ENCODE measurements at regions not wholly inside any gene's neighbourhood (a gene's known extent, or its start where the extent isn't known, plus 50 kb on each side); places are given as distances from the start of the nearest gene placed in this dataset.

GRCh38 chr11:70763606-70764005 is 365.3 kb downstream of the CTTN start:
- TF ChIP-seq POLR2A (IDR thresholded peaks at IDR 0.05; ENCODE audit: low read depth, low read length), result no peak
- DNase-seq (ENCODE audit: insufficient read length, low spot score) (no peak), FAIRE-seq (no peak)

GRCh38 chr11:70764356-70764905 is 366.1 kb downstream of the CTTN start:
- no peak for TF ChIP-seq POLR2A (IDR thresholded peaks at IDR 0.05; ENCODE audit: low read depth, low read length)
- no peak for DNase-seq (ENCODE audit: insufficient read length, low spot score)
- no peak for FAIRE-seq

DNA sequence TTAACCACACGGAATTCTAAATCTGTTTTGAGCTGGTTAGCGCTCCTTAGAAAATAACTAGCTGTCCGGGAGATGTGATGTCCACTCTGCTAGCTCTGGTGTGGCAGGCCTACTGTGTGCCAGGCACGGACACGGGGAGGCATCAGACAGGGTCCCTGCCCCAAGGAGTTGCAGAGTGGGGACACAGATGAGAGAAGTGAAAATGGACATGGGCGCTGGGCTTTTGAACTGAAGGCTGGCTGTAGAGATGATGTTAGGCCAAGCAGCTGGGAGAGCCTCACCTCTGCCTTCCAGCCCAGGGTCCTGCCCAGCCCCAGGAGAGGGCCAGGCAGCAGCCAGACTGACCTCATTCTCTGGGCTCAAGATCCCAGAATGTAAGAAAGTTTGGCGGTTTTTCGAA is 368.6 kb downstream of the CTTN start:
- no peak for FAIRE-seq

GRCh38 chr11:70768346-70769095 is 370.2 kb downstream of the CTTN start:
- no peak for TF ChIP-seq POLR2A (IDR thresholded peaks at IDR 0.05; ENCODE audit: low read depth, low read length)

More for the DNA sequence above, 368.6 kb downstream of the CTTN start:
- DNase-seq (ENCODE audit: insufficient read length, low spot score), result no peak
- no peak for TF ChIP-seq POLR2A (IDR thresholded peaks at IDR 0.05; ENCODE audit: low read depth, low read length)

GRCh38 chr11:70769106-70769505 is 370.8 kb downstream of the CTTN start:
- no peak for FAIRE-seq
- no peak for DNase-seq (ENCODE audit: insufficient read length, low spot score)
- no peak for TF ChIP-seq POLR2A (IDR thresholded peaks at IDR 0.05; ENCODE audit: low read depth, low read length)

More at GRCh38 chr11:70768346-70769095, 370.2 kb downstream of the CTTN start:
- DNase-seq (ENCODE audit: insufficient read length, low spot score), result no peak
- no peak for FAIRE-seq

- no peak for TF ChIP-seq POLR2A (IDR thresholded peaks at IDR 0.05; ENCODE audit: low read depth, low read length)
- FAIRE-seq, result no peak
- DNase-seq (ENCODE audit: insufficient read length, low spot score), result no peak
Observed at GRCh38 chr11:70769521-70769920, 371.2 kb downstream of the CTTN start.

- TF ChIP-seq POLR2A (IDR thresholded peaks at IDR 0.05; ENCODE audit: low read depth, low read length), result no peak
- FAIRE-seq, result no peak
- DNase-seq (ENCODE audit: insufficient read length, low spot score), result no peak
Observed at GRCh38 chr11:70771099-70771885, 373.0 kb downstream of the CTTN start.

- no peak for TF ChIP-seq POLR2A (IDR thresholded peaks at IDR 0.05; ENCODE audit: low read depth, low read length)
- DNase-seq (ENCODE audit: insufficient read length, low spot score), result no peak
- no peak for FAIRE-seq
Observed at GRCh38 chr11:70772950-70773349, 374.6 kb downstream of the CTTN start.

DNA sequence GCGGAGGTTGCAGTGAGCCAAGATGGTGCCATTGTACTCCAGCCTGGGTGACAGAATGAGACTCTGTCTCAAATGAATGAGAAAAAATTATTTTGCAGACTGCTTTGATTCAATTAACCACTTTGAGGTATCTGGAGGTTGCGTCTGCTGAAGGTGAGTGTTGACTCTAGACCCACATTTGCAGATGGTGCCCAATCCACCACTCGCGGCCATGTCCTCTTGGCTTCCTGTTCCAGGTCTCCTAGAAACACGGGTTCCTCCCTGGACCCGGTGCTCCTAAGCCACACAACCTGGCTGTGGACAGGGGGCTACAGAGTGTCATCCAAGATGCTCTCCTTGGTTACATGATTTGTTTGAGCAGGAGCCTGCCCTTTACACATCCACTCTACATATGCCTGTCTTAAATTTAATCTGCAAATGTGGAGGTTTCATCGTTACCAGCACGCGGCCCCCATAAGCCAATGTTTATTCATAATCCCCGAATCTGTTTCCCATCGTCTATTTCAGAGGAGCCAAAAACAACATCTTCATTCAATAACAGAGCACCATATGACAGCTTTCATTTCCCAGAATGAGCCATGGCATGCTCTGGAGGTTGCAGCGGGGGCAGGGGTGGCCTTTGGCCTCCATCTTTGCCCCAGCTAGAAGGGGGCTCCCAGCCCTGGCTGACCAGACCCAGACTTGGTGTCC is 377.2 kb downstream of the CTTN start:
- no peak for FAIRE-seq
- TF ChIP-seq POLR2A (IDR thresholded peaks at IDR 0.05; ENCODE audit: low read depth, low read length), result no peak
- DNase-seq (ENCODE audit: insufficient read length, low spot score), result no peak

GRCh38 chr11:70776914-70777532 is 378.7 kb downstream of the CTTN start:
- DNase-seq (ENCODE audit: insufficient read length, low spot score) (no peak), FAIRE-seq (no peak)
- TF ChIP-seq POLR2A (IDR thresholded peaks at IDR 0.05; ENCODE audit: low read depth, low read length), result no peak

DNA sequence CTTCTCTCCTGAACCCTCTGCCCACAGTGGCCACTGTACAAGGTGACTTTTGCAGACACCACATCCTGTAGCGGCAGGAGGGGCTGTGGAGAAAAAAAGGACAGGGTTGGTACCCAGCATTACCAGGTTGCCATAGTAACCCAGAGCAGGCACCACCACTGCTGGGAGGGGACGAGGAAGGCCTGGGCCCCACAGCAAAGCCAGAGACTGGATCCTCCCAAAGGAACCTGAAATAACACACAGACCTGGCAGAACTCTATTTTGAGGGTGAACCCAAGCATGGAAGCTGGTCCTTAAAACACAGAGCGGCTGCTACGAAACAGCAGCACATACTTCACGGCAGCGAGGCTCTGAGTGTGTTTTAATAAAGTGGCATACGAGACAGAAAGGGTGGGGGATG is 380.6 kb downstream of the CTTN start:
- TF ChIP-seq POLR2A (IDR thresholded peaks at IDR 0.05; ENCODE audit: low read depth, low read length), result no peak
- no peak for FAIRE-seq
- no peak for DNase-seq (ENCODE audit: insufficient read length, low spot score)

DNA sequence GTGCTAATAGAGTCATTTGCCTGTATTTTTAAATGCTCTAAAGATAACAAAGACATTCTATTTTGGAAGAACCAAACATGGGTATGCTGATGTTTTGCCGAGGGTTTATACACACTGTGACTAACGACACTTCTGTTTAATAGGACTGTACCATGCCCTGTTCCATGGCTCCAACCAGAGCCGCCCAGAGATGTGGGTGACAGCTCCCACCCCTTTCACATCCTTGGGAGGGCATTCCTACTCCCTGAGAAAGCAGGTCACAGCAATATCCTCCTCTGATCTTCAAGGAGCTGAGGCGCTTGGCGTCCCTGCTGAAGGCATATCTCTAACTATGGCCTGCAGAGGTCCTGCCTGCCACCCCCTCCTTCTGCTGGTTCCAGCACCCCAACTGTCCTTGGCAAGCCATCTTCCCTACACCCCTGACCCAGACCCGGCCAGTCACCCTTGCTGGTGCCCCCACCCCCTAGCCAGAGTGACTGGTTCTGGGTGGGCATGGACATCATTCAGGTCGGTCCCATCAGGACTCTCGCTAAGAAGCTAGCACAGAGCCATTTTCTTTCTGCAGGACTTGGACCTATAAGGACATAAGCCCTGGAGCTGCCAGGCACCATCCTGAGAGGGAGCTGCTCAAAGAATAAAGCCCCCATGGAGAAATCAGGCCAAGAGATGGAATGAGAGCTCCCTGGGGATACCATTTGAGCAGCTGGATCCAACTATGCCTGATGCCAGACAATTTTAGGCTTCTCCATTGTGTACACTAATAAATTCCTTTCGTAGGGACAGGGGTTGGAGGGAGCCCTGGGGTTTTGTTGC is 381.3 kb downstream of the CTTN start:
- FAIRE-seq (no peak), DNase-seq (ENCODE audit: insufficient read length, low spot score) (no peak)
- no peak for TF ChIP-seq POLR2A (IDR thresholded peaks at IDR 0.05; ENCODE audit: low read depth, low read length)

DNA sequence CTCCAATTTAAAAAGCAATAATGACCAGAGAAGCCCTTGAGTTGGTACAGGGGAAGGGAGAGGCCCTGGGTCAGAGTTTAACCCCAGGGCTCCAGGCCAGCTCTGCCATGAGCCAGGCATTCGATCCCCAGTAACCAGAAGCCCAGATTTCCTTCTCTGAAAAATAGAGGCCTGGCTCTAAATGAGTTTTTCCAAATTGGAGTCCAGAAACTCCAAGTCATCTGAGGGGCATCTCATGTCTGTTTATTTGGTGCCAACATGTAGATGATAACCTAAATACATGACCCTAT is 381.9 kb downstream of the CTTN start:
- FAIRE-seq (no peak), DNase-seq (ENCODE audit: insufficient read length, low spot score) (no peak)
- no peak for TF ChIP-seq POLR2A (IDR thresholded peaks at IDR 0.05; ENCODE audit: low read depth, low read length)
